ENCODE measurements at regions not wholly inside any gene's neighbourhood (a gene's known extent, or its start where the extent isn't known, plus 50 kb on each side); places are given as distances from the start of the nearest gene placed in this dataset.

DNA sequence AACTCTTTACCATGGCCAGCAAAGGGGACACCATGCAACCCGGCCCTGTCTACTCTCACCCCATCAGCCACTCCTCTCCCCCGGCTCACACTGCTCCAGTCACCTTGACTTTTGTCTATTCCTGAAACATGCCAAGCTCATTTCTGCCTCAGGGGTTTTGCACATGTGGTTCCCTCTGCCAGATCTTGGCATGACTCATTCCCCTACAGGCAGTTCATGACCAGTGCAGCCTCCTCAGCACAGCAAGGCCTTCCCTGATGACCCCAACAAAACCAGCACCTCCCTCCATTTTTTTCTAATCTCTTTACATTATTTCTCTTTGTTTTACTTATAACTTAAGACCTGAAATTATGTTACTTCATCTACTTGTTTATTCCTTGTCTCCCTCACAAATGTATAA, 58.6 kb upstream of the GJB5 start:
- whole genome bisulfite sequencing: 53% methylated on average over 2 of the region's 2 CpGs
- DNase-seq (ENCODE audit: low spot score in 2 of 2): no peak
- Histone ChIP-seq H3K4me3 (no peak overlapping the region), H3K27me3 (peaks cover 4% of the 10 kb centered on the region), H3K36me3 (no peaks in the 10 kb centered on the region), H3K4me1 (no peaks in the 10 kb centered on the region), H3K9me3 (no peaks in the 10 kb centered on the region), H3K27ac (no peak overlapping the region)
- TF ChIP-seq, protein P1, sequence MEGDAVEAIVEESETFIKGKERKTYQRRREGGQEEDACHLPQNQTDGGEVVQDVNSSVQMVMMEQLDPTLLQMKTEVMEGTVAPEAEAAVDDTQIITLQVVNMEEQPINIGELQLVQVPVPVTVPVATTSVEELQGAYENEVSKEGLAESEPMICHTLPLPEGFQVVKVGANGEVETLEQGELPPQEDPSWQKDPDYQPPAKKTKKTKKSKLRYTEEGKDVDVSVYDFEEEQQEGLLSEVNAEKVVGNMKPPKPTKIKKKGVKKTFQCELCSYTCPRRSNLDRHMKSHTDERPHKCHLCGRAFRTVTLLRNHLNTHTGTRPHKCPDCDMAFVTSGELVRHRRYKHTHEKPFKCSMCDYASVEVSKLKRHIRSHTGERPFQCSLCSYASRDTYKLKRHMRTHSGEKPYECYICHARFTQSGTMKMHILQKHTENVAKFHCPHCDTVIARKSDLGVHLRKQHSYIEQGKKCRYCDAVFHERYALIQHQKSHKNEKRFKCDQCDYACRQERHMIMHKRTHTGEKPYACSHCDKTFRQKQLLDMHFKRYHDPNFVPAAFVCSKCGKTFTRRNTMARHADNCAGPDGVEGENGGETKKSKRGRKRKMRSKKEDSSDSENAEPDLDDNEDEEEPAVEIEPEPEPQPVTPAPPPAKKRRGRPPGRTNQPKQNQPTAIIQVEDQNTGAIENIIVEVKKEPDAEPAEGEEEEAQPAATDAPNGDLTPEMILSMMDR (IDR thresholded peaks at IDR 0.05): no peak

DNA sequence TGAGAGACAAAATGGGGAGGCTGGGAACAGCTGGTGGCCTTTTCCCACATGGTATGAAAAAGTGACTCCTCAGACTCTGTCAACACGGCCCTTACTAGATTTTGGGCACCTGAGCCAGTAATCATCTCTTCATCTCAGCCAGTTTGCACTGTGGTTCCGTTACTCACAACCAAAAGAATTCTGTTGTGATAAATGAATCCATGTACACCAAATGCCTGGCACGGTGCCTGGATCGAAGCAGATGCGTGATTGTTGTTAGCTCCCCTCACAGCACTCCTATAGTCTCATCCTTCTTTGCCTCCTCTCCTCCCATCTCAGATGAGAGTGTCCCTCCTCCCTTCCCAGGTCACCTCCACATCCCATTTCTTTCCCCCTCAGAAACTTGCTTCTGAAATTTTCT, 57.9 kb upstream of the GJB5 start:
- WGBS: 36% methylated on average over 5 of the region's 5 CpGs
- Histone ChIP-seq H3K4me3 (no peak overlapping the region), H3K36me3 (no peaks in the 10 kb centered on the region), H3K9me3 (no peaks in the 10 kb centered on the region), H3K4me1 (no peaks in the 10 kb centered on the region), H3K27me3 (peaks cover 2% of the 10 kb centered on the region), H3K27ac (no peak overlapping the region)
- DNase-seq (ENCODE audit: low spot score in 2 of 2): no peak
- TF ChIP-seq POLR2AphosphoS5 (IDR thresholded peaks at IDR 0.05): no peak

DNA sequence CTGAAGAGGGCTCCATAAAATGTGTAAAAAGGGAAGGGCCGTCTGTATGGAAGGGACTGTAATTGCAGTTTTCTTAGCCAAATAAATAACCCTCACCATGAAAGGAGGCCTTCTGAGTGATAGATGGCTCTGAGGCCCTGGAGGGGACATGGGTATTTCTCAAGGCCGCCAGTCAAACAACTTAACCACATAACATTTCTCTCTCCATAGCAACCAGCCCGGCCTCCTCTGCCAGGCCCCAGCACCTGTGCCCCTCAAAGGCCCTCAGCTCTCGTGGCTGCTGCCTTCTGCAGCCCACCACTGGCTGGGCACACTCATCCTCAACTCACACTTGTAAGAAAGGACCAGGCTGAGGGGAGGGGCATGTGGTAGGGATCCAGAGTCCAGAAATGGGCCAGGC, 57.0 kb upstream of the GJB5 start:
- Histone ChIP-seq H3K27ac (no peak overlapping the region), H3K9me3 (no peaks in the 10 kb centered on the region), H3K4me1 (no peaks in the 10 kb centered on the region), H3K36me3 (no peaks in the 10 kb centered on the region), H3K4me3 (no peak overlapping the region), H3K27me3 (no peaks in the 10 kb centered on the region)
- no peak for TF ChIP-seq POLR2AphosphoS5 (IDR thresholded peaks at IDR 0.05)
- TF ChIP-seq, protein P1 (IDR thresholded peaks at IDR 0.05): no peak
- no peak for TF ChIP-seq EP300 (IDR thresholded peaks at IDR 0.05)
- no peak for TF ChIP-seq POLR2A (IDR thresholded peaks at IDR 0.05)
- DNase-seq (ENCODE audit: low spot score in 2 of 2): no peak
- 90% methylated on average over 4 of the region's 4 CpGs for WGBS

DNA sequence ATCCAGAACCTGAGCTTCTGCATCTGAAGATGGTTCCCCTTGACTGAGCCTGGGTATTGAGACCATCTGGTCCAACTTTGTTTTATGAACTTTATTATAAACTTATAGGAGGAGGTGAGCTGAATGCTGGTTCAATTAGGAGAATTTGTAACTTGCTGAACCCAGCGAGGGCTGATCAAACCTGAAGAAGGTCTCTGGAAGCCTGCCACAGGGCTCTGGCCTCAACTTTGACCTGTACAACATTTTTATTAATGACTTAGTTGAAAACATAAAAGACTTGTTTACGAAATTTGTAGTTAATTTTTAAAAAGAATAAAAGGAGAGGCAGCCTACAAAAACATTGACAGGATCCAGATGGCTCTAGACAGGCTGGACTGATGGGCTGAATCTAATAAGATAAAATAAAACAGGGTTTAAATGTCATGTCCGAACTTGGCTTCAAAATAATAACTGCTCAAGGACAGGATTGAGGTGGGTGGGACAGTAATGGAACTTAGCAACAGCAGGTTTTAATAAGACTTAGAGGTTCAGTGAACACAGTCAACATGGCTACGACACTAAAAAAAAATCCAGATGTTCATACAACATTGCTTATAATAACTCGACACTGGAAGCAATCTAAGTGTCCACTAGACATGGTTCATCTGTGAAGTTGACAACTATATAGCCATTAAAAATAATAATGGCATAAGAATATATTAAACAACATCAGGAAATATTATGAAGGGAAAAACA, 53.4 kb upstream of the GJB5 start:
- no peak for DNase-seq (ENCODE audit: low spot score in 2 of 2)
- Histone ChIP-seq H3K36me3 (no peaks in the 10 kb centered on the region), H3K27me3 (peaks cover 22% of the 10 kb centered on the region), H3K27ac (no peak overlapping the region), H3K9me3 (no peaks in the 10 kb centered on the region), H3K4me1 (no peaks in the 10 kb centered on the region), H3K4me3 (no peak overlapping the region)
- WGBS: 59% methylated on average over 5 of the region's 5 CpGs
- TF ChIP-seq EP300 (IDR thresholded peaks at IDR 0.05): no peak
- TF ChIP-seq, protein P1 (IDR thresholded peaks at IDR 0.05): no peak
- TF ChIP-seq POLR2AphosphoS5 (IDR thresholded peaks at IDR 0.05): no peak
- TF ChIP-seq POLR2A (IDR thresholded peaks at IDR 0.05): no peak
